GM12878 (cell line): ENCODE measurements at regions not wholly inside any gene's neighbourhood (a gene's known extent, or its start where the extent isn't known, plus 50 kb on each side); places are given as distances from the start of the nearest gene placed in this dataset.

ENCODE experiments used
- ATAC-seq: fragments of 200-7000 bp; cut with Tn5 transposase; 3 replicates; pipeline ENCODE4 v1.9.1; 2020; ENCODE audit warnings: mild to moderate bottlenecking, moderate library complexity
- BruUV-seq: library from RNA; stranded (reverse); fragments of 400-500 nt; replicated peaks from 2 replicates; lab custom pipeline; 2021; lab: Mats Ljungman, UMichigan
- CTCF ChIA-PET: fragments of 300-600 bp; sonication (Branson Sonifier 250); formaldehyde crosslinking; extraction: SDS; loops from one replicate; lab custom pipeline; 2021; ENCODE audit warnings: inconsistent platforms; lab: Yijun Ruan, JAX
- POLR2A ChIA-PET: fragments of 350-600 bp; formaldehyde crosslinking; extraction: SDS; loops from one replicate; lab custom pipeline; 2021; ENCODE audit warnings: inconsistent platforms; lab: Charles Lee
- RAD21 ChIA-PET: fragments of 300-600 bp; sonication (Branson Sonifier 250); formaldehyde crosslinking; loops from one replicate; lab custom pipeline; 2023; ENCODE audit warnings: antibody characterized with exemption; ENCODE audit not compliant: unreplicated experiment; lab: Charles Lee
- SMC1A ChIA-PET: fragments of 300-600 bp; sonication (Branson Sonifier 250); formaldehyde crosslinking; loops from one replicate; lab custom pipeline; 2023; ENCODE audit not compliant: unreplicated experiment, uncharacterized antibody; lab: Charles Lee
- DNase-seq: peaks from one replicate; pipeline ENCODE4 v3.0.0-alpha.2; 2011; ENCODE audit warnings: low read depth, low spot score
- FAIRE-seq: peaks from 3 replicates; lab custom pipeline; 2011; peaks lifted over from hg19 to GRCh38; lab: Jason Lieb, UNC
- H2AFZ ChIP-seq: 2 replicates; pipeline ENCODE4 v1.6.0; 2011; ENCODE audit warnings: low read depth, low read length, control low read depth; ENCODE audit not compliant: control insufficient read depth
- H3K27ac ChIP-seq: 2 replicates; pipeline ENCODE4 v1.5.1; 2011; ENCODE audit warnings: control low read depth; ENCODE audit not compliant: control insufficient read depth, insufficient read depth
- H3K27me3 ChIP-seq, 2 experiments: replicated peaks in 1 of 2; 2 replicates each; pipeline versions ENCODE4 v1.6.0 to v1.6.1; 2011; ENCODE audit warnings: low read length in 1 of 2; ENCODE audit not compliant: control insufficient read depth in 2 of 2, insufficient read depth in 2 of 2
- H3K36me3 ChIP-seq, 2 experiments: 2 replicates each; pipeline ENCODE4 v1.5.1; 2011; ENCODE audit warnings: low read length in 1 of 2; ENCODE audit not compliant: control insufficient read depth in 2 of 2, insufficient read depth in 2 of 2
- H3K4me1 ChIP-seq: 2 replicates; pipeline ENCODE4 v1.6.1; 2011; ENCODE audit warnings: mild to moderate bottlenecking, low read length, moderate library complexity, mixed read lengths; ENCODE audit not compliant: control insufficient read depth, insufficient read depth
- H3K4me2 ChIP-seq: 2 replicates; pipeline ENCODE4 v1.6.0; 2011; ENCODE audit warnings: control low read depth; ENCODE audit not compliant: control insufficient read depth, insufficient read depth
- H3K4me3 ChIP-seq: fragments of 200-600 bp; sonication (generic); 2 replicates; pipeline ENCODE4 v1.5.1; 2016
- H3K79me2 ChIP-seq: 2 replicates; pipeline ENCODE4 v1.6.0; 2011; ENCODE audit warnings: low read length; ENCODE audit not compliant: control insufficient read depth, insufficient read depth
- H3K9ac ChIP-seq: 2 replicates; pipeline ENCODE4 v1.8.0; 2011; ENCODE audit warnings: low read length, control low read depth, mixed read lengths; ENCODE audit not compliant: control insufficient read depth, insufficient read depth
- H3K9me3 ChIP-seq: replicated peaks from 3 replicates; pipeline ENCODE4 v1.5.1; 2011; ENCODE audit warnings: mild to moderate bottlenecking, low read length; ENCODE audit not compliant: control insufficient read depth, insufficient read depth
- H4K20me1 ChIP-seq: 2 replicates; pipeline ENCODE4 v1.6.0; 2011; ENCODE audit not compliant: control insufficient read depth, insufficient read depth
- BACH1 ChIP-seq: fragments of 450-650 bp; IDR thresholded peaks from 2 replicates; pipeline ENCODE4 v1.6.1; 2017; ENCODE audit warnings: mild to moderate bottlenecking, borderline replicate concordance
- BMI1 ChIP-seq: fragments of 450-650 bp; IDR thresholded peaks from 2 replicates; pipeline ENCODE4 v1.6.1; 2016; ENCODE audit warnings: mild to moderate bottlenecking, moderate library complexity, borderline replicate concordance
- CEBPB ChIP-seq, 2 experiments: fragments of 150-350 bp in 1 of 2; IDR thresholded peaks; 2 replicates each; pipeline ENCODE4 v1.6.1; 2012 to 2014; ENCODE audit warnings: low read depth in 2 of 2, low read length in 2 of 2, borderline replicate concordance in 1 of 2, inconsistent platforms in 1 of 2
- FOS ChIP-seq: IDR thresholded peaks from 3 replicates; pipeline ENCODE4 v1.6.1; 2011; ENCODE audit warnings: borderline replicate concordance; ENCODE audit not compliant: insufficient read length; ENCODE audit errors: extremely low read depth
- FOXK2 ChIP-seq: fragments of 450-650 bp; IDR thresholded peaks from 2 replicates; pipeline ENCODE4 v1.6.1; 2017; ENCODE audit warnings: mild to moderate bottlenecking, moderate library complexity
- IKZF2 ChIP-seq, 2 experiments: fragments of 450-650 bp; IDR thresholded peaks; 2 replicates each; pipeline ENCODE4 v1.6.1; 2017; ENCODE audit warnings: mild to moderate bottlenecking in 2 of 2, moderate library complexity in 2 of 2
- JUND ChIP-seq: IDR thresholded peaks from 2 replicates; pipeline ENCODE4 v1.6.1; 2012; ENCODE audit warnings: low read depth, mild to moderate bottlenecking, low read length, improper control_type of control experiment, moderate library complexity
- KAT2A ChIP-seq: conservative IDR thresholded peaks from 2 replicates; pipeline ENCODE4 v1.6.1; 2011; ENCODE audit warnings: low read depth, low read length; ENCODE audit not compliant: control insufficient read depth
- NR2C1 ChIP-seq: fragments of 450-650 bp; IDR thresholded peaks from 2 replicates; pipeline ENCODE4 v1.6.1; 2017; ENCODE audit warnings: antibody characterized with exemption, mild to moderate bottlenecking, moderate library complexity
- RAD51 ChIP-seq: fragments of 450-650 bp; IDR thresholded peaks from 2 replicates; pipeline ENCODE4 v1.6.1; 2016; ENCODE audit warnings: moderate library complexity, mild to moderate bottlenecking, inconsistent platforms
- REST ChIP-seq: IDR thresholded peaks from 2 replicates; pipeline ENCODE4 v1.6.1; 2012; ENCODE audit warnings: mild to moderate bottlenecking, low read depth, low read length
- SREBF2 ChIP-seq: IDR thresholded peaks from 2 replicates; pipeline ENCODE4 v1.6.1; 2012; ENCODE audit warnings: mild to moderate bottlenecking, low read length
- WGBS: methylation state at CpG from one replicate; pipeline ENCODE4 v1.1.6; 2016; ENCODE audit warnings: low lambda C conversion rate; ENCODE audit not compliant: insufficient replicate concordance, insufficient coverage; ENCODE audit errors: missing lambda C conversion rate; 5-methylcytosine and 5-hydroxymethylcytosine counted together
- in situ Hi-C: fragments of 300-500 bp; cut with MboI; formaldehyde crosslinking; loops from 9 replicates; pipeline ENCODE4 v1.14.3; 2018; ENCODE audit warnings: mixed read lengths
- intact Hi-C: fragments of 100-400 bp; cut with micrococcal nuclease; formaldehyde crosslinking; loops from one replicate; pipeline ENCODE4 v1.14.2; 2022; ENCODE audit not compliant: unreplicated experiment
- TF ChIP-seq, protein P1 (sequence below): fragments of 150-350 bp; IDR thresholded peaks from 2 replicates; pipeline ENCODE4 v1.6.1; 2016; ENCODE audit warnings: low read depth, low read length
- TF ChIP-seq, protein P2 (sequence below): fragments of 450-650 bp; IDR thresholded peaks from 2 replicates; pipeline ENCODE4 v1.6.1; 2016; ENCODE audit warnings: mild to moderate bottlenecking

- Histone ChIP-seq H3K79me2 (no peaks in the 10 kb centered on the region), H3K27ac (no peak overlapping the region), H4K20me1 (no peaks in the 10 kb centered on the region), H3K4me3 (no peak overlapping the region), H3K9ac (no peak overlapping the region), H2AFZ (no peak overlapping the region), H3K4me1 (no peaks in the 10 kb centered on the region)
- WGBS, result 82% methylated on average over 3 of the region's 3 CpGs
- ChIA-PET SMC1A (no interaction called here), POLR2A (interaction anchor here (0.6 kb wide), 1 partner anchor 225 kb away, joined by 7 read pairs; no protein-coding TSS in a partner anchor)
- no TSS peak for BruUV-seq
- DNase-seq, result no peak
- FAIRE-seq, result no peak
- TF ChIP-seq CEBPB (IDR thresholded peaks at IDR 0.05; ENCODE audit: borderline replicate concordance in 1 of 2, low read depth in 2 of 2, low read length in 2 of 2), result no peak
- TF ChIP-seq RAD51, result no peak
- no peak for TF ChIP-seq JUND
- TF ChIP-seq FOXK2, result no peak
- TF ChIP-seq BMI1, result no peak
- TF ChIP-seq KAT2A, result no peak
- TF ChIP-seq NR2C1, result no peak
- no peak for TF ChIP-seq BACH1
- TF ChIP-seq FOS, result no peak
- no peak for TF ChIP-seq REST
- TF ChIP-seq, protein P1, sequence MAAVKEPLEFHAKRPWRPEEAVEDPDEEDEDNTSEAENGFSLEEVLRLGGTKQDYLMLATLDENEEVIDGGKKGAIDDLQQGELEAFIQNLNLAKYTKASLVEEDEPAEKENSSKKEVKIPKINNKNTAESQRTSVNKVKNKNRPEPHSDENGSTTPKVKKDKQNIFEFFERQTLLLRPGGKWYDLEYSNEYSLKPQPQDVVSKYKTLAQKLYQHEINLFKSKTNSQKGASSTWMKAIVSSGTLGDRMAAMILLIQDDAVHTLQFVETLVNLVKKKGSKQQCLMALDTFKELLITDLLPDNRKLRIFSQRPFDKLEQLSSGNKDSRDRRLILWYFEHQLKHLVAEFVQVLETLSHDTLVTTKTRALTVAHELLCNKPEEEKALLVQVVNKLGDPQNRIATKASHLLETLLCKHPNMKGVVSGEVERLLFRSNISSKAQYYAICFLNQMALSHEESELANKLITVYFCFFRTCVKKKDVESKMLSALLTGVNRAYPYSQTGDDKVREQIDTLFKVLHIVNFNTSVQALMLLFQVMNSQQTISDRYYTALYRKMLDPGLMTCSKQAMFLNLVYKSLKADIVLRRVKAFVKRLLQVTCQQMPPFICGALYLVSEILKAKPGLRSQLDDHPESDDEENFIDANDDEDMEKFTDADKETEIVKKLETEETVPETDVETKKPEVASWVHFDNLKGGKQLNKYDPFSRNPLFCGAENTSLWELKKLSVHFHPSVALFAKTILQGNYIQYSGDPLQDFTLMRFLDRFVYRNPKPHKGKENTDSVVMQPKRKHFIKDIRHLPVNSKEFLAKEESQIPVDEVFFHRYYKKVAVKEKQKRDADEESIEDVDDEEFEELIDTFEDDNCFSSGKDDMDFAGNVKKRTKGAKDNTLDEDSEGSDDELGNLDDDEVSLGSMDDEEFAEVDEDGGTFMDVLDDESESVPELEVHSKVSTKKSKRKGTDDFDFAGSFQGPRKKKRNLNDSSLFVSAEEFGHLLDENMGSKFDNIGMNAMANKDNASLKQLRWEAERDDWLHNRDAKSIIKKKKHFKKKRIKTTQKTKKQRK, result no peak
- TF ChIP-seq IKZF2 (IDR thresholded peaks at IDR 0.05), result no peak
- TF ChIP-seq, protein P2, sequence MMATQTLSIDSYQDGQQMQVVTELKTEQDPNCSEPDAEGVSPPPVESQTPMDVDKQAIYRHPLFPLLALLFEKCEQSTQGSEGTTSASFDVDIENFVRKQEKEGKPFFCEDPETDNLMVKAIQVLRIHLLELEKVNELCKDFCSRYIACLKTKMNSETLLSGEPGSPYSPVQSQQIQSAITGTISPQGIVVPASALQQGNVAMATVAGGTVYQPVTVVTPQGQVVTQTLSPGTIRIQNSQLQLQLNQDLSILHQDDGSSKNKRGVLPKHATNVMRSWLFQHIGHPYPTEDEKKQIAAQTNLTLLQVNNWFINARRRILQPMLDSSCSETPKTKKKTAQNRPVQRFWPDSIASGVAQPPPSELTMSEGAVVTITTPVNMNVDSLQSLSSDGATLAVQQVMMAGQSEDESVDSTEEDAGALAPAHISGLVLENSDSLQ, result no peak
- no peak for TF ChIP-seq SREBF2
- TF ChIP-seq, all 136 proteins: peak for 0
- H3K4me2 ChIP-seq, result no peak overlapping the region
- ATAC-seq, result no peak
- intact Hi-C loops, result no loop called here
- ChIA-PET RAD21 (interaction anchor here (0.6 kb wide), 1 partner anchor 32 kb away, joined by 4 read pairs; no protein-coding TSS in a partner anchor), CTCF (no interaction called here)
- H3K9me3 ChIP-seq, result no peaks in the 10 kb centered on the region
- H3K36me3 ChIP-seq, result no peaks in the 10 kb centered on the region
- in situ Hi-C loops, result no loop called here
- H3K27me3 ChIP-seq, result no peaks in the 10 kb centered on the region
These were observed 315.3 kb downstream of the EFNB2 start for GRCh38 chr13:106220211-106220610.
